ENCODE measurements at regions not wholly inside any gene's neighbourhood (a gene's known extent, or its start where the extent isn't known, plus 50 kb on each side); places are given as distances from the start of the nearest gene placed in this dataset.

GRCh38 chr12:38445040-38445439 lies 128.5 kb downstream of the ALG10B start:
- TF ChIP-seq ZNF366 (tag by site-specific recombination; conservative IDR thresholded peaks at IDR 0.05) (no peak), YY1 (tag by site-specific recombination; IDR thresholded peaks at IDR 0.05) (no peak), ZNF10 (tag by site-specific recombination; IDR thresholded peaks at IDR 0.05) (no peak), KLF10 (tag by site-specific recombination; IDR thresholded peaks at IDR 0.05) (no peak), ZSCAN30 (tag by site-specific recombination; IDR thresholded peaks at IDR 0.05) (no peak), ZNF292 (tag by site-specific recombination; IDR thresholded peaks at IDR 0.05; ENCODE audit: borderline replicate concordance, low read depth) (no peak), ZNF121 (tag by site-specific recombination; IDR thresholded peaks at IDR 0.05) (no peak), HOXD13 (CRISPR knock-in tag; IDR thresholded peaks at IDR 0.05; ENCODE audit: borderline replicate concordance) (no peak), ZNF394 (tag by site-specific recombination; IDR thresholded peaks at IDR 0.05; ENCODE audit: borderline replicate concordance) (no peak)
- TF ChIP-seq, protein P1, sequence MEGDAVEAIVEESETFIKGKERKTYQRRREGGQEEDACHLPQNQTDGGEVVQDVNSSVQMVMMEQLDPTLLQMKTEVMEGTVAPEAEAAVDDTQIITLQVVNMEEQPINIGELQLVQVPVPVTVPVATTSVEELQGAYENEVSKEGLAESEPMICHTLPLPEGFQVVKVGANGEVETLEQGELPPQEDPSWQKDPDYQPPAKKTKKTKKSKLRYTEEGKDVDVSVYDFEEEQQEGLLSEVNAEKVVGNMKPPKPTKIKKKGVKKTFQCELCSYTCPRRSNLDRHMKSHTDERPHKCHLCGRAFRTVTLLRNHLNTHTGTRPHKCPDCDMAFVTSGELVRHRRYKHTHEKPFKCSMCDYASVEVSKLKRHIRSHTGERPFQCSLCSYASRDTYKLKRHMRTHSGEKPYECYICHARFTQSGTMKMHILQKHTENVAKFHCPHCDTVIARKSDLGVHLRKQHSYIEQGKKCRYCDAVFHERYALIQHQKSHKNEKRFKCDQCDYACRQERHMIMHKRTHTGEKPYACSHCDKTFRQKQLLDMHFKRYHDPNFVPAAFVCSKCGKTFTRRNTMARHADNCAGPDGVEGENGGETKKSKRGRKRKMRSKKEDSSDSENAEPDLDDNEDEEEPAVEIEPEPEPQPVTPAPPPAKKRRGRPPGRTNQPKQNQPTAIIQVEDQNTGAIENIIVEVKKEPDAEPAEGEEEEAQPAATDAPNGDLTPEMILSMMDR (tag by site-specific recombination; IDR thresholded peaks at IDR 0.05): no peak
- TF ChIP-seq, protein P2, sequence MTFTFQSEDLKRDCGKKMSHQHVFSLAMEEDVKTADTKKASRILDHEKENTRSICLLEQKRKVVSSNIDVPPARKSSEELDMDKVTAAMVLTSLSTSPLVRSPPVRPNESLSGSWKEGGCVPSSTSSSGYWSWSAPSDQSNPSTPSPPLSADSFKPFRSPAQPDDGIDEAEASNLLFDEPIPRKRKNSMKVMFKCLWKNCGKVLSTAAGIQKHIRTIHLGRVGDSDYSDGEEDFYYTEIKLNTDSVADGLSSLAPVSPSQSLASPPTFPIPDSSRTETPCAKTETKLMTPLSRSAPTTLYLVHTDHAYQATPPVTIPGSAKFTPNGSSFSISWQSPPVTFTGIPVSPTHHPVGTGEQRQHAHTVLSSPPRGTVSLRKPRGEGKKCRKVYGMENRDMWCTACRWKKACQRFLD (tag by site-specific recombination; IDR thresholded peaks at IDR 0.05): no peak
